B cell (primary cell): ENCODE measurements at regions not wholly inside any gene's neighbourhood (a gene's known extent, or its start where the extent isn't known, plus 50 kb on each side); places are given as distances from the start of the nearest gene placed in this dataset.

Experiments
- ATAC-seq: fragments of 200-7000 bp; cut with Tn5 transposase; one replicate; pipeline ENCODE4 v1.10.0; 2021; ENCODE audit warnings: low read depth, mild to moderate bottlenecking, moderate number of reproducible peaks, moderate library complexity
- CTCF ChIA-PET: fragments of 350-600 bp; sonication (Branson Sonifier 250); formaldehyde crosslinking; loops from one replicate; lab custom pipeline; 2021; ENCODE audit warnings: antibody characterized with exemption, inconsistent platforms; lab: Charles Lee
- POLR2A ChIA-PET: fragments of 350-600 bp; sonication (Branson Sonifier 250); formaldehyde crosslinking; loops from one replicate; lab custom pipeline; 2021; ENCODE audit warnings: antibody characterized with exemption; lab: Charles Lee
- DNase-seq: peaks from one replicate; pipeline ENCODE4 v3.0.0; 2013
- H2AFZ ChIP-seq: 2 replicates; pipeline ENCODE4 v1.6.1; 2012; ENCODE audit warnings: mild to moderate bottlenecking, low read depth, low read length; ENCODE audit not compliant: insufficient read depth, poor library complexity, severe bottlenecking
- H3K27ac ChIP-seq, 2 donors: 1 replicate in 1 of 2; 2 replicates in 1 of 2; pipeline ENCODE4 v1.5.1; 2012 to 2013; ENCODE audit warnings: low read length in 2 of 2, mild to moderate bottlenecking in 2 of 2, moderate library complexity in 1 of 2
- H3K27me3 ChIP-seq, 4 experiments: fragments of 200-600 bp in 1 of 4; sonication (generic) in 1 of 4; replicated peaks in 1 of 4; 1 replicate in 2 of 4; 2 replicates in 2 of 4; pipeline versions ENCODE4 v1.6.1 to v1.7.0; 2013 to 2016; ENCODE audit warnings: low read length in 3 of 4, mild to moderate bottlenecking in 2 of 4, mixed read lengths in 1 of 4, moderate library complexity in 1 of 4; ENCODE audit not compliant: insufficient read depth in 4 of 4, control insufficient read depth in 3 of 4; ENCODE audit errors: control extremely low read depth in 1 of 4
- H3K36me3 ChIP-seq, 2 experiments: replicated peaks in 1 of 2; 1 replicate in 1 of 2; 2 replicates in 1 of 2; pipeline versions ENCODE4 v1.6.1 to v1.7.1; 2013; ENCODE audit warnings: low read length in 1 of 2; ENCODE audit not compliant: insufficient read depth in 2 of 2, control insufficient read depth in 1 of 2; ENCODE audit errors: control extremely low read depth in 1 of 2, extremely low read depth in 1 of 2
- H3K4me1 ChIP-seq, 2 donors: fragments of 200-600 bp in 1 of 2; sonication (generic) in 1 of 2; 1 replicate in 1 of 2; 2 replicates in 1 of 2; pipeline versions ENCODE4 v1.5.1 to v1.6.1; 2013 to 2017; ENCODE audit warnings: low read length in 2 of 2; ENCODE audit not compliant: control insufficient read depth in 2 of 2, insufficient read depth in 2 of 2
- H3K4me2 ChIP-seq: replicated peaks from 2 replicates; pipeline ENCODE3; 2012; ENCODE audit warnings: mild to moderate bottlenecking, low read depth, low read length; ENCODE audit not compliant: poor library complexity, severe bottlenecking
- H3K4me3 ChIP-seq, 5 experiments: fragments of 200-600 bp in 1 of 5; sonication (generic) in 1 of 5; 1 replicate in 3 of 5; 2 replicates in 2 of 5; pipeline versions ENCODE4 v1.5.1 to v1.7.0; 2011 to 2016; ENCODE audit warnings: low read length in 4 of 5, mild to moderate bottlenecking in 4 of 5, low read depth in 2 of 5, control low read depth in 1 of 5, moderate library complexity in 1 of 5; ENCODE audit not compliant: insufficient read depth in 1 of 5; ENCODE audit errors: control extremely low read depth in 1 of 5, extremely low read depth in 1 of 5
- H3K79me2 ChIP-seq: fragments of 200-600 bp; sonication (generic); one replicate; pipeline ENCODE4 v1.6.0; 2016; ENCODE audit warnings: low read length; ENCODE audit not compliant: control insufficient read depth, insufficient read depth
- H3K9ac ChIP-seq: fragments of 200-600 bp; sonication (generic); 2 replicates; pipeline ENCODE4 v1.6.1; 2017; ENCODE audit warnings: mild to moderate bottlenecking, low read length, moderate library complexity
- H3K9me3 ChIP-seq, 3 donors: one replicate each; pipeline versions ENCODE4 v1.6.1 to v1.7.1; 2013; ENCODE audit warnings: low read length in 2 of 3; ENCODE audit not compliant: control insufficient read depth in 2 of 3, insufficient read depth in 1 of 3; ENCODE audit errors: control extremely low read depth in 1 of 3
- H4K20me1 ChIP-seq: 2 replicates; pipeline ENCODE4 v1.6.0; 2012; ENCODE audit warnings: mild to moderate bottlenecking, low read length; ENCODE audit not compliant: insufficient read depth, control insufficient read depth, poor library complexity, severe bottlenecking
- H3K27ac Mint-ChIP-seq: one replicate; pipeline ENCODE4 v1.8.0; 2021; ENCODE audit warnings: mixed read lengths
- H3K27me3 Mint-ChIP-seq: one replicate; pipeline ENCODE4 v1.8.0; 2021; ENCODE audit warnings: mixed read lengths
- H3K4me1 Mint-ChIP-seq: one replicate; pipeline ENCODE4 v1.8.0; 2021; ENCODE audit warnings: mixed read lengths
- H3K4me3 Mint-ChIP-seq: one replicate; pipeline ENCODE4 v1.8.0; 2021; ENCODE audit warnings: mixed read lengths
- H3K9me3 Mint-ChIP-seq: one replicate; pipeline ENCODE4 v1.8.0; 2022; ENCODE audit warnings: mixed read lengths; ENCODE audit not compliant: insufficient read depth
- CTCF ChIP-seq: fragments of 200-600 bp; IDR thresholded peaks from one replicate; pipeline ENCODE4 v1.8.0; 2022; ENCODE audit warnings: antibody characterized with exemption, mild to moderate bottlenecking
- EZH2 ChIP-seq: IDR thresholded peaks from 2 replicates; pipeline ENCODE4 v1.6.1; 2012; ENCODE audit warnings: borderline replicate concordance, low read depth, mild to moderate bottlenecking, moderate library complexity, low read length; ENCODE audit not compliant: insufficient read depth, poor library complexity, severe bottlenecking
- WGBS: methylation state at CpG from one replicate; pipeline ENCODE4 v1.1.5; 2013; ENCODE audit warnings: missing lambda C conversion rate; ENCODE audit not compliant: insufficient coverage; 5-methylcytosine and 5-hydroxymethylcytosine counted together
- intact Hi-C: fragments of 100-400 bp; cut with micrococcal nuclease; formaldehyde crosslinking; loops from one replicate; pipeline ENCODE4 v1.10.0; 2022

DNA sequence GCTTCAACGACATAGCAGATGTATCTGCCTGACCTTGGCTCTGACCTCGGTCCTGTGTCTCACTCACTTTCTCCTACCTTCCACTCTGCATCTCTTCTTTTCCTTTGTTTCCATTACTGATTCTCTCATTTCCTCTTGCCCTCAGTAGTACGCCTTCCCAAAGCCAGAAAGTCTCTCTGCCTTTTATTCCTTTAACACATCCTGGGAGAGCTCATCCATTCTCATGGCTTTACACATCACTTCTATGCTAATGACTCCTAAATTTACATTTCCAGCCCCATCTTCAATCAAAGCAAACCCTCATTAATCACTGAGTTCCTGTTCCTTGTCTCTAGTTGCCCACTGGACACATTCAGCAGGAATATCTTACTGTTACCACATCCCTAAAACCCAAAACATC is 938.6 kb downstream of the NTRK3 start:
- H3K27me3 ChIP-seq = no peaks in the 10 kb centered on the region
- WGBS = 76% methylated on average over 3 of the region's 3 CpGs
- CTCF ChIA-PET = no interaction called here
- no peaks in the 10 kb centered on the region for H3K36me3 ChIP-seq
- H2AFZ ChIP-seq = no peak overlapping the region
- H3K4me2 ChIP-seq = no peak overlapping the region
- H3K9me3 ChIP-seq = no peaks in the 10 kb centered on the region
- H3K9ac ChIP-seq = no peak overlapping the region
- ATAC-seq (no peak), DNase-seq (no peak)
- H3K4me1 Mint-ChIP-seq = no peaks in the 10 kb centered on the region
- POLR2A ChIA-PET = no interaction called here
- no peak for TF ChIP-seq CTCF
- no peak for TF ChIP-seq EZH2
- intact Hi-C loops = no loop called here
- no peak overlapping the region for H3K4me3 ChIP-seq
- no peaks in the 10 kb centered on the region for H4K20me1 ChIP-seq
- no peak overlapping the region for H3K27ac ChIP-seq
- no peaks in the 10 kb centered on the region for H3K27me3 Mint-ChIP-seq
- no peaks in the 10 kb centered on the region for H3K79me2 ChIP-seq
- no peak overlapping the region for H3K27ac Mint-ChIP-seq
- H3K4me3 Mint-ChIP-seq = no peak overlapping the region
- peaks cover 3% of the 10 kb centered on the region for H3K9me3 Mint-ChIP-seq
- H3K4me1 ChIP-seq = no peaks in the 10 kb centered on the region

GRCh38 chr15:87312221-87312620 is 944.3 kb downstream of the NTRK3 start:
- H3K27ac ChIP-seq = no peak overlapping the region
- DNase-seq = no peak
- no peak for ATAC-seq
- TF ChIP-seq EZH2 = no peak
- TF ChIP-seq CTCF = no peak
- Mint-ChIP-seq H3K4me3 (no peak overlapping the region), H3K27ac (no peak overlapping the region), H3K9me3 (no peaks in the 10 kb centered on the region), H3K4me1 (no peaks in the 10 kb centered on the region), H3K27me3 (no peaks in the 10 kb centered on the region)
- H3K4me3 ChIP-seq = no peak overlapping the region
- no peaks in the 10 kb centered on the region for H4K20me1 ChIP-seq
- no peak overlapping the region for H3K9ac ChIP-seq
- no peaks in the 10 kb centered on the region for H3K9me3 ChIP-seq
- intact Hi-C loops = no loop called here
- no peak overlapping the region for H3K4me2 ChIP-seq
- H3K4me1 ChIP-seq = no peaks in the 10 kb centered on the region
- WGBS = 56% methylated on average over 3 of the region's 3 CpGs
- POLR2A ChIA-PET = no interaction called here
- no peaks in the 10 kb centered on the region for H3K79me2 ChIP-seq
- no peak overlapping the region for H2AFZ ChIP-seq
- no peaks in the 10 kb centered on the region for H3K36me3 ChIP-seq
- CTCF ChIA-PET = no interaction called here
- H3K27me3 ChIP-seq = no peaks in the 10 kb centered on the region
